BLaER1 treated with 17β-estradiol and CSF1 and Interleukin-3, amounts not matched to agents 10 nM and 100 nM (cell line): ENCODE measurements at regions not wholly inside any gene's neighbourhood (a gene's known extent, or its start where the extent isn't known, plus 50 kb on each side); places are given as distances from the start of the nearest gene placed in this dataset.

Experiments used
- H3K27ac ChIP-seq, 11 experiments: shearing (Covaris generic); formaldehyde crosslinking; 2 replicates each; pipeline ENCODE4 v1.8.1; 2022
- H3K27me3 ChIP-seq, 11 experiments: shearing (Covaris generic); formaldehyde crosslinking; 2 replicates each; pipeline ENCODE4 v1.8.1; 2022
- H3K36me3 ChIP-seq, 11 experiments: shearing (Covaris generic); formaldehyde crosslinking; 2 replicates each; pipeline ENCODE4 v1.8.1; 2022
- H3K4me1 ChIP-seq, 10 experiments: shearing (Covaris generic); formaldehyde crosslinking; 2 replicates each; pipeline ENCODE4 v1.8.1; 2022
- H3K4me2 ChIP-seq, 11 experiments: shearing (Covaris generic); formaldehyde crosslinking; 2 replicates each; pipeline ENCODE4 v1.8.1; 2022
- H3K4me3 ChIP-seq, 10 experiments: shearing (Covaris generic); formaldehyde crosslinking; 2 replicates each; pipeline ENCODE4 v1.8.1; 2022
- H3K9ac ChIP-seq, 11 experiments: shearing (Covaris generic); formaldehyde crosslinking; 2 replicates each; pipeline ENCODE4 v1.8.1; 2022
- H3K9me3 ChIP-seq, 11 experiments: shearing (Covaris generic); formaldehyde crosslinking; replicated peaks in 1 of 11; 2 replicates each; pipeline ENCODE4 v1.8.1; 2022
- H4K20me1 ChIP-seq, 11 experiments: shearing (Covaris generic); formaldehyde crosslinking; 2 replicates each; pipeline ENCODE4 v1.8.1; 2022
- Cebpa-rat ChIP-seq, 11 experiments: shearing (Covaris generic); IDR thresholded peaks; 2 replicates each; pipeline ENCODE4 v1.8.1; 2022

GRCh38 chr2:12035956-12036639 is 289.7 kb downstream of the LPIN1 start:
- H3K27ac ChIP-seq = peak overlapping the region in 5 of 11 experiments; percentile 14 to 77 (median 67); a peak in 11 of 22 replicates
- H3K36me3 ChIP-seq = peaks cover 0 to 11% (median 0%) of the 10 kb centered on the region in 11 experiments; a peak in 5 of 22 replicates
- no peak for TF ChIP-seq Cebpa-rat (IDR thresholded peaks at IDR 0.05)
- peaks cover 5 to 66% (median 60%) of the 10 kb centered on the region in 10 experiments; a peak in 19 of 20 replicates for H3K4me1 ChIP-seq
- H4K20me1 ChIP-seq = no peaks in the 10 kb centered on the region
- H3K27me3 ChIP-seq = peaks cover 0 to 33% (median 0%) of the 10 kb centered on the region in 11 experiments; a peak in 5 of 22 replicates
- H3K4me3 ChIP-seq = no peak overlapping the region
- H3K9me3 ChIP-seq = peaks cover 30 to 50% (median 37%) of the 10 kb centered on the region in 11 experiments
- H3K4me2 ChIP-seq = peak overlapping the region in 10 of 11 experiments; percentile 21 to 89 (median 68); a peak in 19 of 22 replicates
- H3K9ac ChIP-seq = peak overlapping the region in 4 of 11 experiments; percentile 2 to 66 (median 41); a peak in 6 of 22 replicates

DNA sequence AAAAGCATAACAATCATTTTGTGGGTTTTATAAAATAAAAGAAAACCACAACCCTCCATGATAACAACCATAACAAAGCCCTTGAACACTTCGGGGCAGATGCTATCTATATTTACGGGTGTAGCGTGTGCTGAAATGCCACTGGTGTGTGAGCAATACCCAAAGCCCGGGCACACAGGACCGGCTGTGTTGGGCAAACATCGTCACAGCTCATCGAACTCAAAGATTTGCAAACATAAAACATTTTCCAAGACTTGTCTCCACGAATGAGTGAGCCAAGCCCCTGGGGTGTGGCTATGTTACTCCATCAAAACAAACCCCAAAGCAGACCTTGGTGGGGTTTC is 290.2 kb downstream of the LPIN1 start:
- Histone ChIP-seq H3K4me2 (peak overlapping the region in 9 of 11 experiments; percentile 47 to 89 (median 73); a peak in 18 of 22 replicates), H3K4me1 (peaks cover 5 to 62% (median 59%) of the 10 kb centered on the region in 10 experiments; a peak in 19 of 20 replicates), H3K36me3 (peaks cover 0 to 11% (median 0%) of the 10 kb centered on the region in 11 experiments; a peak in 5 of 22 replicates), H3K4me3 (no peak overlapping the region), H4K20me1 (no peaks in the 10 kb centered on the region), H3K9me3 (peaks cover 35 to 54% (median 41%) of the 10 kb centered on the region in 11 experiments), H3K27me3 (peaks cover 0 to 33% (median 0%) of the 10 kb centered on the region in 11 experiments; a peak in 5 of 22 replicates), H3K9ac (peak overlapping the region in 2 of 11 experiments; percentile 53 to 66; a peak in 4 of 22 replicates), H3K27ac (peak overlapping the region in 6 of 11 experiments; percentile 10 to 77 (median 62); a peak in 10 of 22 replicates)
- TF ChIP-seq Cebpa-rat (IDR thresholded peaks at IDR 0.05) = peak in 6 of 11 experiments; percentile 40 to 95 (median 84); a peak in 10 of 22 replicates

DNA sequence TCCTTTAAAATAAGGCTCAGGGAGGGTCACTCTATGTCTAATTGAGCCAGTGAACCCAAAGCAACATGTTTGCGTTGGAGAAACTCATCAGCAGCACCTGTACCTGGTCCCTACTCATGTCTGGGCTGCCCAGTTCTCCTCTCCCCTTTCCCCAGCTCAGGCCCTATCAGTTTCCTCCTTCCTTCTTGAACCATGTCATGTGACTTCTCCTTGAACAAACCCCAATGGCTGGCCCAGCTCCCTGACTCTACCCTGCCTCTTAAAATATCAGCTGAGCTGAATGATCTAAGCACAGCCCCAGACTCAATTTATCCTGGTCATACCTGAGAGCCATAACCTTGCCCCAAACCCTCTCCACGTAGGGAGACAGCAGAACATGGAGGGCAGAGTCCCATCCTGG is 290.9 kb downstream of the LPIN1 start:
- peaks cover 5 to 60% (median 56%) of the 10 kb centered on the region in 10 experiments; a peak in 19 of 20 replicates for H3K4me1 ChIP-seq
- peak overlapping the region in 9 of 11 experiments; percentile 47 to 89 (median 73); a peak in 17 of 22 replicates for H3K4me2 ChIP-seq
- H3K9me3 ChIP-seq = peaks cover 40 to 61% (median 46%) of the 10 kb centered on the region in 11 experiments
- no peak overlapping the region for H3K4me3 ChIP-seq
- peak overlapping the region in 6 of 11 experiments; percentile 10 to 77 (median 62); a peak in 11 of 22 replicates for H3K27ac ChIP-seq
- no peaks in the 10 kb centered on the region for H4K20me1 ChIP-seq
- H3K27me3 ChIP-seq = peaks cover 0 to 33% (median 0%) of the 10 kb centered on the region in 11 experiments; a peak in 5 of 22 replicates
- H3K9ac ChIP-seq = peak overlapping the region in 3 of 11 experiments; percentile 39 to 53 (median 41); a peak in 4 of 22 replicates
- TF ChIP-seq Cebpa-rat (IDR thresholded peaks at IDR 0.05) = no peak
- peaks cover 0 to 11% (median 0%) of the 10 kb centered on the region in 11 experiments; a peak in 5 of 22 replicates for H3K36me3 ChIP-seq

DNA sequence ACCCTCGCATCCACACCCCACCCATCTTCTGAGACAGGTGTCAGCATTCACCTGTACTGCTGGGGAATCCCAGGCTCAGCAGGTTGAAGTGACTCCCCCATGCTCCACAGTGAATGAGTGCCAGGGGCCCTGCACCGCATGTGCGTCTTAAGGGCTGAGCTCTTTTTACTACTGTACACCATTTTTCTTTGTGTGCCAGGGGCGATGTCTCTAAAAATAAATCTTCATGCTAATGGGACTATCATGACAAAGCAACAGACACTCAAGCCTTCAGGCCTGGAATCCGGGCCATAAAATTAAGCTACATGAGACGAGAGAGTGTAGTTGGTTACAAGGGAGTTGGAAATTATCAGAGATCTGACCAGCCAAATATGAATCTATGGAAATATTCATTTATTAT is 294.8 kb downstream of the LPIN1 start:
- Histone ChIP-seq H4K20me1 (no peaks in the 10 kb centered on the region), H3K27ac (no peak overlapping the region), H3K9me3 (peaks cover 40 to 73% (median 50%) of the 10 kb centered on the region in 11 experiments), H3K27me3 (peaks cover 0 to 1% (median 0%) of the 10 kb centered on the region in 11 experiments; a peak in 2 of 22 replicates), H3K4me3 (no peak overlapping the region), H3K4me1 (peaks cover 32 to 60% (median 56%) of the 10 kb centered on the region in 10 experiments), H3K9ac (no peak overlapping the region), H3K36me3 (peaks cover 0 to 11% (median 0%) of the 10 kb centered on the region in 11 experiments; a peak in 5 of 22 replicates), H3K4me2 (no peak overlapping the region)
- no peak for TF ChIP-seq Cebpa-rat (IDR thresholded peaks at IDR 0.05)

DNA sequence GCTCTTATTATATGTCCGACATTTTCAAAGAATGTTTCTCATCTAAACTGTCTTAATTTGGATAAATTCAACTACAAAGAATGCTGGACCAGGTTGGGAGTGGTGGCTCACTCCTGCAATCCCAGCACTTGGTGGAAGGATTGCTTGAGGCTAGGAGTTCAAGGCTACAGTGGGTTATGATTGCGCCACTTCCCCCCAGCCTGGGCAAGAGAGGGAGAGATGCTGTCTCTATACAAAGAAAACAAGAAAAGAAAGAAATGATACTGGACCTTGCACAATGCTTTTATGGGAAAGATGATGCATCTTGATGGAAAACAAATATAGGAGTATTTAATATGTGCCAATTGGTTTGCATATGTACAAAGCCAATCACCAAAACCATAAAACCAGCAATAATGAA is 296.7 kb downstream of the LPIN1 start:
- peak in 1 of 11 experiments; percentile 27; a peak in 1 of 22 replicates for TF ChIP-seq Cebpa-rat (IDR thresholded peaks at IDR 0.05)
- no peak overlapping the region for H3K4me3 ChIP-seq

GRCh38 chr2:12044857-12045256 is 298.4 kb downstream of the LPIN1 start:
- Histone ChIP-seq H3K4me3 (peak overlapping the region in 5 of 10 experiments; percentile 8 to 36 (median 23); a peak in 5 of 20 replicates), H3K36me3 (peaks cover 0 to 4% (median 0%) of the 10 kb centered on the region in 11 experiments; a peak in 3 of 22 replicates), H3K4me2 (peak overlapping the region; percentile 78 to 90 (median 85)), H3K9ac (peak overlapping the region in 9 of 11 experiments; percentile 39 to 69 (median 56); a peak in 15 of 22 replicates), H3K4me1 (peaks cover 43 to 81% (median 75%) of the 10 kb centered on the region in 10 experiments), H3K9me3 (peaks cover 21 to 37% (median 26%) of the 10 kb centered on the region in 11 experiments), H3K27me3 (peaks cover 0 to 12% (median 0%) of the 10 kb centered on the region in 11 experiments; a peak in 3 of 22 replicates), H3K27ac (peak overlapping the region in 10 of 11 experiments; percentile 37 to 74 (median 67); a peak in 19 of 22 replicates), H4K20me1 (no peaks in the 10 kb centered on the region)
- no peak for TF ChIP-seq Cebpa-rat (IDR thresholded peaks at IDR 0.05)

More for the DNA sequence above, 296.7 kb downstream of the LPIN1 start:
- H3K9ac ChIP-seq = no peak overlapping the region
- H3K4me2 ChIP-seq = peak overlapping the region; percentile 78 to 90 (median 85); a peak in 21 of 22 replicates
- H4K20me1 ChIP-seq = no peaks in the 10 kb centered on the region
- peaks cover 0 to 11% (median 0%) of the 10 kb centered on the region in 11 experiments; a peak in 5 of 22 replicates for H3K36me3 ChIP-seq
- H3K27ac ChIP-seq = peak overlapping the region in 1 of 11 experiments; percentile 26; a peak in 1 of 22 replicates
- H3K27me3 ChIP-seq = peaks cover 0 to 12% (median 0%) of the 10 kb centered on the region in 11 experiments; a peak in 3 of 22 replicates
- peaks cover 37 to 64% (median 61%) of the 10 kb centered on the region in 10 experiments for H3K4me1 ChIP-seq
- H3K9me3 ChIP-seq = peaks cover 38 to 55% (median 43%) of the 10 kb centered on the region in 11 experiments

DNA sequence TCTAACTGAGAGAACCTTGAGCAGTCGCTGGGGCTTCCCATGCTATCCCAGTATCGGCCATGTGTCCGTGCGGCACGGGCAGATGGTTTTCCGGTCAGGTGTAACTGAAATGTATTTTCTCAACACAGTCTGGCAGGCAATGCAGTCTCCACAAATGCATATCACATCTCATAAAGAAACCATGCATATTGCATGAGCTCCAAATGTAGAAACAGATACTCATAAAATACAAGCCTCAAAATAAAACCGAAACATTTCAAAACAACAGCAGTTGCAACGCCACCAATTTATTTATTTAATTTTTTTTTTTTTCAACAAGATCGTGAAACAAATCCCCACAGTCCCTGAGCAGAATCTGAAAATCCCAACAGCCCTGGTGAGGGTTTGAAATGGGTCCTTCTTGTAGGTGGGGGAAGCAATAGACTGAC is 299.4 kb downstream of the LPIN1 start:
- Histone ChIP-seq H4K20me1 (no peaks in the 10 kb centered on the region), H3K27ac (peak overlapping the region in 10 of 11 experiments; percentile 11 to 74 (median 67); a peak in 15 of 22 replicates), H3K4me2 (peak overlapping the region; percentile 78 to 90 (median 85)), H3K36me3 (peaks cover 0 to under 1% (median 0%) of the 10 kb centered on the region in 11 experiments; a peak in 1 of 22 replicates), H3K27me3 (peaks cover 0 to 12% (median 0%) of the 10 kb centered on the region in 11 experiments; a peak in 3 of 22 replicates), H3K4me1 (peaks cover 53 to 91% (median 85%) of the 10 kb centered on the region in 10 experiments), H3K9ac (peak overlapping the region in 8 of 11 experiments; percentile 12 to 69 (median 52); a peak in 9 of 22 replicates), H3K4me3 (peak overlapping the region in 3 of 10 experiments; percentile 5 to 20 (median 15); a peak in 1 of 20 replicates), H3K9me3 (peaks cover 10 to 27% (median 16%) of the 10 kb centered on the region in 11 experiments)
- no peak for TF ChIP-seq Cebpa-rat (IDR thresholded peaks at IDR 0.05)

GRCh38 chr2:12046641-12047040 is 300.2 kb downstream of the LPIN1 start:
- H3K4me1 ChIP-seq = peaks cover 56 to 98% (median 92%) of the 10 kb centered on the region in 10 experiments
- H3K4me3 ChIP-seq = no peak overlapping the region
- H4K20me1 ChIP-seq = no peaks in the 10 kb centered on the region
- peak overlapping the region; percentile 78 to 90 (median 85) for H3K4me2 ChIP-seq
- TF ChIP-seq Cebpa-rat (IDR thresholded peaks at IDR 0.05) = no peak
- H3K36me3 ChIP-seq = no peaks in the 10 kb centered on the region
- peaks cover 3 to 19% (median 9%) of the 10 kb centered on the region in 11 experiments; a peak in 14 of 22 replicates for H3K9me3 ChIP-seq
- peak overlapping the region in 7 of 11 experiments; percentile 14 to 74 (median 61); a peak in 11 of 22 replicates for H3K27ac ChIP-seq
- peaks cover 0 to 12% (median 0%) of the 10 kb centered on the region in 11 experiments; a peak in 3 of 22 replicates for H3K27me3 ChIP-seq
- H3K9ac ChIP-seq = peak overlapping the region in 4 of 11 experiments; percentile 15 to 69 (median 42); a peak in 5 of 22 replicates
